Activated CD4-positive, alpha-beta T cell treated with anti-CD3 and anti-CD28 coated beads, Interleukin-2, Interleukin-6, amounts not matched to agents 100 ng/mL and 50 ng/mL, durations not matched to agents 16 hours and 8 hours (primary cell): ENCODE measurements at regions not wholly inside any gene's neighbourhood (a gene's known extent, or its start where the extent isn't known, plus 50 kb on each side); places are given as distances from the start of the nearest gene placed in this dataset.
"Not testable (repeated sequence)": the region's sequence is repeated elsewhere in the genome, so short reads cannot be mapped to it uniquely, and the experiment has no call there.

Source experiments
- DNase-seq: peaks from one replicate; pipeline ENCODE4 v3.0.0-alpha.2; 2020

DNA sequence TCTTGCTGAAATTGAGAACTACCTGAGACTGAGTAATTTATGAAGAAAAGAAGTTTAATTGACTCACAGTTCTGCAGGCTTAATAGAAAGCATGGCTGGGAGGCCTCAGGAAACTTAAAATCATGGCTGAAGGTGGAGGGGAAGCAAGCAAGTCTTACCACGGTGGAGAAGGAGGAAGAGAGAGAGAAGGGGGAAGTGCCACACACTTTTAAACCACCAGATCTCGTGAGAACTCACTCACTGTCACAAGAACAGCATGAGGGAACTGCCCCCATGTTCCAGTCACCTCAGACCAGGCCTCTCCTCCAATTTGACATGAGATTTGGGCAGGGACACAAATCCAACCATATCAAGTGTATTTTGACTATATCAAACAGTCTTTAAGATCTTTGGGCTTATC is 668.3 kb downstream of the SLCO4C1 start:
- not testable (repeated sequence) for DNase-seq

DNA sequence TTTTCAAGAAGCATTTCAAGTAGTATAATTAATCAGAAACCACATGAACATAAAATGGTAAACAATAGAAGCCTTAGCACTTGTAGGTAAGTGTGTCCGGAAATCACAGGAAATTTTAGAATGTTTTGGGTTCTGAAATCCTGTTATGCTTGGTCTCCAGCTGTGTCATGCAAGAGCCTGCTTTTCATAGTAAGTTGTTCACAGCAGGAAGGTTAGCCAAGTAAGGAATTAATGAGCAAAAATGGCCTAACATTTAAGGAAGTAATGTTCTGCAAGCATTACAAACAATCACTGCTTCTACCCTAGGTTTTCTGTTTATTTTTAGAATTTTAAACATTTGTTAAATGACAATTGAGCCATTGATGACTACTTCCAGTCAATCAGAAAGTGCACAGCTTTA is 669.5 kb downstream of the SLCO4C1 start:
- no peak for DNase-seq

DNA sequence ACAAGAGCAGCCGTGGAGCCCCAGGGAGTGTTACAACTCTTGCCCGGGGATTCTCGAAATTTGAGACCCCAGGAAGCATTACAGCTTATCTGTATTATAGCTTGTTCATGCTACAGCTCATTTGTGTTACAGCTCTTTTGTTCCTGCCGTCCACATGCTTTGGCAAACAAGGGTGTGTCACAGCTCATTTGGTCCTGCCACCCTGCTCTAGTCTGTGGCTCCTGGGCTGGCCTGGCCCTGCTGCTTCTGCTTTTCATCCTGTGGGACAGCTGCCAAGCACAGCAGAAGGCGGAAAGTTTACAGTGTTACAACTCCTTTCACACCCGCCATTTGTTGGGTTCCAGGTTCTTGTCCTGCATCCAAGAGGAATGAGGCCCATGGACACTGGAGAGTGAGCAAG is 685.0 kb downstream of the SLCO4C1 start:
- DNase-seq: no peak

DNA sequence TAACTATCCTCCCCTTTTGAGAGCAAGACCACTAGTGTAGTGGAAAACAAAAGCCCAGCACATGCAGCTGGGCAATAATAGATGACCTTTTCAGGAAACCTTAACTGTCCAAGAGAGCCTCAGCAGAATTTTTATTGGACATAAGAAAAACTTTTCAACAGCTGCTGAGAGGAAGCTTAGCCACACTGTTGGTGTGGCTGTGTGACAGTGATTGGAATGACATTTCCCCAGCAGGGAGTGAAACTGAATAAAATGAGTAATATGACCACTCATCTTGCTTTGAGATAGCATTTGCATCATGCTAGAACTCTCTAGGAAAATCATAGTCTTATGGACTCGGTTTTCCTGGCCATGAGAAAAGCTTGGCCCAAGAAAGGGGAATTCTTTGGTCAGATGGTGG is 687.8 kb downstream of the SLCO4C1 start:
- DNase-seq: no peak

DNA sequence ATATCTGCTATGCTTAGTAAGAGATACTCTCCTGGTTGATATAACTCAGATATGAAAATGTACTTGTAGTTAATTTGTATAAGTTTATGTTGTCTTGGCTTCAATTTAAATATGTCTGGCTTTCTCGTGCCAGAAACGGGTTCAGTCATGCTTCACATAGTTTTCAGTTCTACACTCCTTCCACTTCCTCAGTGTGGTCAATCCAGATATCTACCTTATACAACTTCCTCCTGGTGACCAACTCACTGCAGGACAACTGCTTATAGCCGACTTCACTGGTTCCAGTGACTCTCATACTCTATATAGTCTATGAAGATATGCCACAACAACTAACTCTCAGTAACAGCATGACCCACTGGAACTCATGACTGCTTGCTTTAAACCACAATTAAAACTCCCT is 690.4 kb downstream of the SLCO4C1 start:
- DNase-seq: no peak

DNA sequence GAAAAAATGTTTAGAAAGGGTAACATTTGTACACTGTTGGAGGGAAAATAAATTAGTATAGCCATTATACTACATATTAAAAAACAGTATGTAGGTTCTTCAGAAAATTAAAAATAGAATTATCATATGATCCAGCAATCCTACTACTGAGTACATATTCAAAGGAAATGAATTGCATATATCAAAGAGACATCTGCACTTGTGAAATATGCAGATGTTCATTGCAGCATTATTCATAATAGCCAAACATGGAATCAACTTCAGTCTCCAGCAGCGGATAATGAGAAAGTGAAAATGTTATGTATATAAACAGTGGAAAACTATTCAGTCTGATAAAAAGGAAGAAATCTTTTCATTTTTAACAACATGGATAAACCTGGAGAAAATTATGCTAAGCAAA is 695.5 kb downstream of the SLCO4C1 start:
- DNase-seq: no peak

DNA sequence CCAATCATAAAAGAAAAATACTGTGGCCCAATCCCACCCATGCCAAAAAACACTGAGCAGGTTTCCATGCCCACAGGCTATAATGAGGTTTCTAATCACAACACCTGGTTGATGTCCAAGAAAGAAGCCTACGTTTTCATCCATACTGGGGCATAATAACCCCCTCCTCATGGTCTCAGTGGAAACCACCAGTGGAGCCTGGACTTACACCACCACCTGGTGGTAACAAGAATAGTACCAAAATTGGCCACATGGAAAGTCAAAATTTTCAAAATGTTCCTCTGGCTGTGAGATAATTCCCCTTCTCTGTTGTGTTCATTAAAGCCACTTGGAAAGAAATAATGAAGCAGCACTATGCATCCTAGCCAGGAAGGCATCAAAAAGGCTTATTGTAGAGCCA is 687.3 kb upstream of the ST8SIA4 start:
- DNase-seq: no peak

DNA sequence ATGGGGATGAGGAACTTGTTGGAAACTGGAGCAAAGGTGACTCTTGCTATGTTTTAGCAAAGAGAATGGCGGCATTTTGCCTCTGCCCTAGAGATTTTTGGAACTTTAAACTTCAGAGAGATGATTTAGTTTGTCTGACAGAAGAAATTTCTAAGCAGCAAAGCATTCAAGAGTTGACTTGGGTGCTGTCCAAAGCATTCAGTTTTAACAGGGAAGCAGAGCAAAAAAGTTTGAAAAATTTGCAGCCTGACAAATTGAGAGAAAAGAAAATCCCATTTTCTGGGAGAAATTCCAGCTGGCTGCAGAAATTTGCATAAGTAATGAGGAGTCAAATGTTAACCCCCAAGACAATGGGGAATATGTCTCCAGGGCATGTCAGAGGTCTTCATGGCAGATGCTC is 682.3 kb upstream of the ST8SIA4 start:
- no peak for DNase-seq

DNA sequence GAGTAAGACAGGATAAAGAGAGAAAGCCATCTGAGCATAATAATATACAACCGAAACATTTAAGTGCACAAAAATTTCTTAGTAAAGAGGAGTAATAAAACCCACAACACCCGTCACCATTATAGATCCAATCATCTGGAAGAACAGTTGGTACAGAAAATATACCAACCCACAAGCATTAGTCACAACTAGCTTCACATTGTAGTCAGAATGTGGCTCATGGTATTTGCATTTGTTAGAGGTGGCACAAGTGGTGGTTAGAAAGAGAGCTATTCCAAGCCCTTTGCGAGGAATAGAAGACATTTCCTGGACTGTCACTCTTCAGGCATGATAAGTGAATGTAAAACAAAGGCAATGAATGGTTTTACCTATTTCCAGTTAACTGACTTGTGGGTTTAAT is 677.5 kb upstream of the ST8SIA4 start:
- DNase-seq: no peak

DNA sequence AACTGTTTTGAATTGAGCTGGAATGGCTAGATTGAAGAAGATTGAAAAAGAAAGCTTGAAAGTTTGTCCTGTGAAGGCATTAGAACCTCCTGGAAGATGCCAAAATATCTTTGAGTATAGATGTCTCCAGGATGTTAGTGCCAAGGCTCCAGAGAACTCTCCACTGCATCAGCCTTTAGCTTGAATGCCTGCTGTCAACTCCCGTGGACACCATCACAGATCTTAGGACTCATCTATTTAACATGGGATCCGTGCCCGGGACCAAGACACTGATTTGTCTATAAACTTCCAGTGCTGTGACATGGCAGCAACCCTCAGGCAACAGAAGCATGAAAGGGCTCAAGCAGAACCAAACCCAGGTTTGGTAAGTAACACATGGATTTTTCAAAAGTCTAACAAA is 670.9 kb upstream of the ST8SIA4 start:
- DNase-seq: no peak

DNA sequence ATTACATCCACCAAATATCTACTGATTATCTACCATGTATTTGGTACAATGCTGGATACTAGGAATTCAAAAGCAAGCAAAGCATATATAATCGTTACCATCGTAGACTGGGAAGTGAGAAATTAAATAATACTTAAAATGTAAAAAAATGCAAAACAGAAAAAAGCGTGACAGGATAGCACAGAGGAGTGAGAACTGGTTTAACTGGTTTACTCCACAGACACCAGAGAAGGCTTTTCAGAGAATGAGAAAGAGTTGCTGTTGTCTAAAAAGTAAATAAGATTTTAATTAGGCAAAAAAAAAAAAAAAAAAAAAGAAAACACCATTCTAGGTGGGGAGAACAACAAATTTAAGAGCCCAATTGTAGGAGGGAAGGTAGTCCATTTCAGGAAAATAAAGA is 657.9 kb upstream of the ST8SIA4 start:
- no peak for DNase-seq

DNA sequence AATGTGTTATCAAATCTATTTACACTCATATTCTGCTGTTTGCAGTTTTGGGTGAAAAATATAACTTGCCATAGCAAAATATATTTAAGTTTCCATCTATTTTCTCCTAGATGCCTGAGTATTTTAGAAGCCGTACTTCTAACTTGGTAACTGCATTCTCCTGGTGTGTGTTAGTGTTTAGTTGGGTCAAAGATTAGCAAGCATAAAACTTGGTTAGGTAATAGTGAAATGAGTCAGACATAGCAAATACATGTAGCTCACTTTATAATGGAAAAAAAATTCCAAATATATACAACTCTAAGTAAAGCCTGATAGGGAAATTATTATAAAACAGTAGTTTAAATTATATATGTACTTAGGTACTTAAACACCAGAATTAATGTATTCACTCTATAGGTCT is 640.7 kb upstream of the ST8SIA4 start:
- no peak for DNase-seq

DNA sequence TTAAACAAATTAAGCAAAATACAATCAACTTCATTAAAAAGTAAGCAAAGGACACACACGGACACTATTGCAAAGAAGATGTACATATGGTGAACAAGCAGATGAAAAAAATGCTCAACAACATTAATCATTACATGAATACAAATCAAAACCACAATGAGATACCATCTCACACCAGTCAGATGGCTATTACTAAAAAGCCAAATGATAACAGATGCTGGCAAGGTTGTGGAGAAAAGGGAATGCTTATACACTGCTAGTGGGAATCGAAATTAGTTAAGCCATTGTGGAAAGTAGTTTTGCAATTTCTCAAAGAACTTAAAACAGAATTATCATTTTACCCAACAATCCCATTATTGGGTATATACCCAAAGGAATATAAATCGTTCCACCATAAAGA is 636.2 kb upstream of the ST8SIA4 start:
- DNase-seq: no peak

DNA sequence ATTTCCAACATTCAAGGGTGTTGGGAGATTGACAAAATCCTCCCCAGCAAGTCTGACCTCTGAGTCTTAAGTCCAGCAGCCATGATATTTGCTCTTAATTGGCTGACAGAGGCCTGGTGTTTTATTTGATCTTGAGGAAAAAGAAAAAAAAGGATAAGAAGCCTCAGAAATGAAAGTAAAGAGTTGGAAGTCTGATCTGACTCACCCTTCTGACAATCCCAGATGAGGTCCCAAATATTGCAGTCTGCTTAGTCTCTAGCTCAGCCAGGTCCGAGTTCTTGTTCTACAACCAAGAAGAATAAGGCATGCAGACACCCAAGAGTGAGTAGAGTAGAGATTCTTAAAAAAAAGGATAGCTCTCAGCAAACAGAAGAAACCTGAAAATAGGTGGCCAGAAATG is 632.5 kb upstream of the ST8SIA4 start:
- DNase-seq: no peak

DNA sequence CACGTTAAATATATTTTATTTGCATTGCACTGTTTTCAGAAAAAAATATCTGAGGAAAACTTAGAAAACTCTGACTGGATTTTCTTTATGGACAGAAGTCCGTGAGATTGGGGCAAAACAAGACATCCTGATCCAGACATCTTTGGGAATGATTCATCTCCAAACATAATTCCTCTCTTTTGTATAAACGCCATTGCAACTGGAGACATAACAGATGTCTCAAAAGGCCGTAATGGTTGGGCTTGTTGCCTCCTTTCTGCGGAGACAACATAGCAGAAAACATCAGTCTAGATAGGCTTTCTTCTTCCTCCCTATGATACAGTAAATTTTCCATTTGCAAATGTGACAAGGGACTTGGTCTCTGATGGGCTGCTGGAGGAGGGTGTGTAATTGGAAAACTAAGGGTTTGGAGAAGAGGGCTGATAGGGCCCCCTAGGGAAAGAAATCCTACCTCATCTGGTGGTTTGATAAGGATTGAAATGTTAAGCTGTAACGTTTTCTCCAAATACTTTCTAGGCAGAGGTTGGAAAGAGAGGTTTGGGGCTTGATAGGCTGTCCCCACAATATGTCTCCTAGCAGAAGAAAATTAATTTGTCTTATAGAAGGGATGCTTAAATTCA is 631.5 kb upstream of the ST8SIA4 start:
- DNase-seq: no peak

DNA sequence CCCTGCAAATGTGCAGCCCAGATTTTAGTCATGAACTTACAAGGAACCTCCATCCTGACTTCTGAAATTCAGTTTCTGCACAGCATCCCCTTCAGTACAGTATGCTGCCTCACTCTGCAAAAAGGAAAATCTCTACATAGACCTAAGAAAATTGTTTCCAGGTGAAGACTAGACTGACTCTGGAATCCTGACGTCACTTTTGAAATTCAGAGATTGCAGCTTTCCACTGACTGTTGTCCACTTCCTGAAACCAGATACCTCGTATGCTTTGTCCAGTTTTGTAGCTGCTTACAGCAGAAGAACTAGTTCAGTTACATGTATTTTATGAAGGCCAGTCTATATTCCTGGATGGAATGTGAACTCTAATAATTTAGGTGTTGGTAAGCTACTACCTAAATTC is 629.3 kb upstream of the ST8SIA4 start:
- DNase-seq: no peak

DNA sequence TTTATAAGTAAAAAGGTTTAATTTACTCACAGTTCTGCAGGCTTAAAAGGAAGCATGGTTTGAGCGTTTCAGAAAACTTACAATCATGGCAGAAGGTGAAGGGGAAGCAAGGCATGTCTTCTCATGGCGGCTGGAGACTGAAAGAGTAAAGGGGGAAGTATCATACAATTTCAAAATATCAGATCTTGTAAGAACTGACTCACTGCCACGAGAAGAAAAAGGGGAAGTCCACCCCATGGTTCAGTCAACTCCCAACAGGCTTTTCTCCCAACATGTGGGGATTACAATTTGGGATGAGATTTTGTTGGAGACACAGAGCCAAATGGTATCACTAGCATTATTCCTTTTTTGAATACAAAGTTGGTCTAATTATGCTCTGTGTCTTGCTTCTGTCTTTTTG is 627.9 kb upstream of the ST8SIA4 start:
- DNase-seq: no peak

DNA sequence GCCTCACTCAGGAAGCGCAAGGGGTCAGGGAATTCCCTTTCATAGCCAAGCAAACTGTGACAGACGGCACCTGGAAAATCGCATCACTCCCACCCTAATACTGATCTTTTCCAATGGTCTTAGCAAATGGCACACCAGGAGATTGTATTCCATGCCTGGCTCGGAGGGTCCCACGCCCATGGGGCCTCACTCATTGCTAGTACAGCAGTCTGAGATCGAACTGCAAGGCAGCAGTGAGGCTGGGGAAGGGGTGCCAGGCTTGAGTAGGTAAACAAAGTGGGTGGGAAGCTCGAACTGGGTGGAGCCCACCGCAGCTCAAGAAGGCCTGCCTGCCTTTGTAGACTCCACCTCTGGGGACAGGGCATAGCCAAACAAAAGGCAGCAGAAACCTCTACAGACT is 626.0 kb upstream of the ST8SIA4 start:
- not testable (repeated sequence) for DNase-seq

DNA sequence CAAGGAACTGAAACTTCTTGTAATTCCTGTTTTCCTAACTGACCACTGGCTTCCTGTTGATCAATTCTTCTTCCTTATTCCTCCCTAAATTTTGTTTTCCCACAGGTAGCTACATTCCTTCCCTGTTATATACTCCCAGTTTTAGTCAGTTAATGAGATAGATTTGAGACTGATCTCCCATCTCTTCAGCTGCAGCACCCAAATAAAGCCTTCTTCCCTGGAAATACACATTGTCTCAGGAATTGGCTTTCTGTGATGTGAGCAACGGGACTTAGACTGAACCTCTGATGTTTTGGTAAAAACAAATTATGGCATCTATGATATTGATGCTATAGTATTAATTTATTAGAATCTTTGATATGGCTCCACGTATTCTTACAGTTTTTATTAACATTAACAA is 617.3 kb upstream of the ST8SIA4 start:
- no peak for DNase-seq

DNA sequence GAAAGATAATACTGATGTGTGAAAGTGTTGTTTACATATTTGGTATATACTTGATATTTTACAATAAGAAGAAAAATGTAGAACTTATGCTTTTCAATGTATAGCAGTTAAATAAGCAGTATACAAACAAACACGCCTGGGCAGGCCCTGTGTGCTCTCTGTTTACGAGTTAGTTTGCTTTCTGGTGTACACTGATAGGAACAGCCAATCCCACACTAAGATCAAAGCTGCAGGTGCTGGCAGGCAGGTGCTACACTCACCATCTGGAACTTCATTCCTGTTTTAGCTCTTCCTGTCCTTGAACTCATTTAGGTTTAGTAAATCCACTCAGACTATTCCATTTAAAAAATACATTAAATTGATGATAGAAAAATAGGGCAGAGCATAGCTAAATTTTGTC is 614.7 kb upstream of the ST8SIA4 start:
- DNase-seq: no peak

DNA sequence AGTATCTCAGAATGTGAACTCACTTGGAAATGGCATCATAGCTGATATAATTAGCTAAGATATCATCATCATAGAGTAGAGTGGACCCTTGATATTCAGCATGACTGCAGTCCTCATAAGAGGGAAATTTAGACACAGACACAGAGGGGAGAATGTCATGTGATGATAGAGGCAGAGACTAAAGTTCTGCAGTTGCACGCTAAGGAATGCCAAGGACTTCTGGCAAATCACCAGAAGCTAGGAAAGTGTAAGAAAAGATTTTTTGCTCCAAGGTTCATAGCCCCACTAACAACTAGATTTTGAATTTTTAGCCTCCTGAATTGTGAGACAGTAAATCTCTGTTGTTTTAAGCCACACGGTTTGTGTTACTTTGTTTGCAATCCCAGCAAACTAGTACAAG is 612.6 kb upstream of the ST8SIA4 start:
- no peak for DNase-seq

DNA sequence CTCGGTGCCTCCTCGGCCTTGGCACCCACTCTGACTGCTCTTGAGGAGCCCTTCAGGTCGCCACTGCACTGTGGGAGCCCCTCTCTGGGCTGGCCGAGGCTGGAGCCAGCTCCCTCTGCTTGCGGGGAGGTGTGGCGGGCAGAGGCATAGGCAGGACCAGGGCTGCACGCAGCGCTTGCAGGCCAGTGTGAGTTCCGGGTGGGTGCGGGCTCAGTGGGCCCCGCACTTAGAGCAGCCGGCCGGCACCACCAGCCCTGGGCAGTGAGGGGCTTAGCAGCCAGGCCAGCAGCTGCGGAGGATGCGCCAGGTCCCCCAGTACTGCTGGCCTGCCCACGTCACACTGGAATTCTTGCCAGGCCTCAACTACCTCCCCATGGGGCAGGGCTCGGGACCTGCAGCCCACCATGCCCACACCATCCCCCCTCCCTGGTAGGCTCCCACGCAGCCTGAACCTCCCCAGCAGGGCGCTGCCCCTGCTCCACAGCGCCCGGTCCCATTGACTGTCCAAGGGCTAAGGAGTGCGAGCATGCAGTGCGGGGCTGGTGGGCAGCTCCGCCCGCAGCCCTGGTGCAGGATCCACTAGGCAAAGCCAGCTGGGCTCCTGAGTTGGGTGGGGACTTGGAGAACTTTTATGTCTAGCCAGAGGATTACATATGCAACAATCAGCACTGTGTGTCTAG is 602.9 kb upstream of the ST8SIA4 start:
- DNase-seq: no peak

DNA sequence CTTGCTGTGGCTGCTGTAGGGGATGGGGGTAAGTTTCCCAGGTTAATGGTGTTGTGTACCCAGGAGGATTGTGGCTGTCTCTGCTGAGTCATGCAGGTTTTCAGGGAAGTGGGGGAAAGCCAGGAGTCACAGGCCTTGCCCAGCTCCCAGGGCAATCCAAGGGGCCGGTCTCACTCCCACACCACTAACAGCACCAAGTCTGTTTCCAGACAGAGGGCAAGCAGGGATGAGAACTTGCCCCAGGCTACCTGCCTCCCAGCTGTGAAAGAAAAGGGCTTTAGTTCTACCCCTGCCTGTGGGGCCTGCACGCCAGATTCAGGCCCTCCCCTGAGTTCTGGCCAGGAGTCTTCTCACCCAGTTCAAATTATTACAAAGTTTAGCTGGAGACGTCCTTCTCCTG is 579.8 kb upstream of the ST8SIA4 start:
- DNase-seq: no peak

DNA sequence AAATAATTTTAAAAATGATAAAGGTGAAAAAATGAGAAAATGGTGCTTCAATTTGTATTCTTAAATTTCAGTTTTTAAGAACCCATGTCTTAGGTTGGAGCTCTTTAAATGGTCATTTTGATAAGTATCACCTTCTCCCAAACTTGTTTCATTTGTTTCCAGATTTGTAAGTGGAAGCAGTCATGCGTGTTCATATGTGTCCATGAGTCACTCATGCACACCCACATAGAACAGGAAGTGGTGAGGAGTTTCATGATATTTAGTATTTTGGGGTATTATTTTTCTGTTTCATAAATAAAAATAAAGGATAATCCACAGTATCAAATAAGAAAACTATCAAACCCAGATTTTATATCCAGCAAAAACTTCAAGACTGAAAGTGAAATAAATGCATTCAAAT is 570.4 kb upstream of the ST8SIA4 start:
- DNase-seq: no peak

DNA sequence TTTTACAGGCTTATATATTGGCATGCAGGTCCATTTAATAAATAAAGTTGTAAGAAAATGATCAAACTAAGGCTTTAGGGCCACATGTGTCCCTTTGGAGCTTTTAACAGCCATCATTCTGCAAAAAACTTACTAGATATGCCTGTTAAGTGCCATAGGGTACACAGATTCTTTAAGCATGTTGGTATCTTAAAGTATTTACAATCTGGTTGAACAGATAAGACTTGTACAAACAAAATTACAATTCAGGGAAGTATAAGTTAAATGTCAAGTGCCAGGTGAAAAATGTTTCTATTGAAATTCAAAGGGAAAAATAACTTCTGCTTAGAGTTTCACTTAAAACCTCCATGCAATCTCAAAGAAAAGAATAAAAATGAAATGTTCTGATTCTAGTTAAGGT is 558.4 kb upstream of the ST8SIA4 start:
- no peak for DNase-seq
